HL-60 (cell line): ENCODE measurements at regions not wholly inside any gene's neighbourhood (a gene's known extent, or its start where the extent isn't known, plus 50 kb on each side); places are given as distances from the start of the nearest gene placed in this dataset.

Experiments
- DNase-seq, 2 experiments: peaks; one replicate each; pipeline ENCODE4 v3.0.0-alpha.2; 2010 to 2020; ENCODE audit warnings: low read depth in 1 of 2, low spot score in 1 of 2
- H3K27ac ChIP-seq: fragments of 250-450 bp; sonication (Bioruptor Pico); replicated peaks from 2 replicates; pipeline ENCODE4 v1.5.1; 2020; ENCODE audit warnings: mild to moderate bottlenecking, moderate library complexity
- H3K27me3 ChIP-seq: fragments of 250-450 bp; sonication (Bioruptor Pico); 2 replicates; pipeline ENCODE4 v1.5.1; 2021; ENCODE audit warnings: mild to moderate bottlenecking, moderate library complexity; ENCODE audit not compliant: insufficient read depth, poor library complexity, severe bottlenecking
- H3K4me3 ChIP-seq: replicated peaks from 2 replicates; pipeline ENCODE4 v1.5.1; 2011; ENCODE audit warnings: mild to moderate bottlenecking, control low read depth, low read length; ENCODE audit not compliant: insufficient read depth
- CTCF ChIP-seq: IDR thresholded peaks from one replicate; pipeline ENCODE4 v1.5.1; 2011; ENCODE audit warnings: low read length, control low read depth, inconsistent platforms; ENCODE audit not compliant: insufficient read depth
- GABPA ChIP-seq: IDR thresholded peaks from 2 replicates; pipeline ENCODE4 v1.6.1; 2012; ENCODE audit warnings: low read depth
- POLR2AphosphoS5 ChIP-seq: IDR thresholded peaks from 2 replicates; pipeline ENCODE4 v1.6.1; 2012; ENCODE audit warnings: low read depth
- SPI1 ChIP-seq: IDR thresholded peaks from 2 replicates; pipeline ENCODE4 v1.6.1; 2012; ENCODE audit warnings: low read depth, mild to moderate bottlenecking, borderline replicate concordance
- TF ChIP-seq, protein P1 (sequence below): IDR thresholded peaks from 2 replicates; pipeline ENCODE4 v1.6.1; 2012; ENCODE audit warnings: low read depth; ENCODE audit not compliant: insufficient replicate concordance

DNA sequence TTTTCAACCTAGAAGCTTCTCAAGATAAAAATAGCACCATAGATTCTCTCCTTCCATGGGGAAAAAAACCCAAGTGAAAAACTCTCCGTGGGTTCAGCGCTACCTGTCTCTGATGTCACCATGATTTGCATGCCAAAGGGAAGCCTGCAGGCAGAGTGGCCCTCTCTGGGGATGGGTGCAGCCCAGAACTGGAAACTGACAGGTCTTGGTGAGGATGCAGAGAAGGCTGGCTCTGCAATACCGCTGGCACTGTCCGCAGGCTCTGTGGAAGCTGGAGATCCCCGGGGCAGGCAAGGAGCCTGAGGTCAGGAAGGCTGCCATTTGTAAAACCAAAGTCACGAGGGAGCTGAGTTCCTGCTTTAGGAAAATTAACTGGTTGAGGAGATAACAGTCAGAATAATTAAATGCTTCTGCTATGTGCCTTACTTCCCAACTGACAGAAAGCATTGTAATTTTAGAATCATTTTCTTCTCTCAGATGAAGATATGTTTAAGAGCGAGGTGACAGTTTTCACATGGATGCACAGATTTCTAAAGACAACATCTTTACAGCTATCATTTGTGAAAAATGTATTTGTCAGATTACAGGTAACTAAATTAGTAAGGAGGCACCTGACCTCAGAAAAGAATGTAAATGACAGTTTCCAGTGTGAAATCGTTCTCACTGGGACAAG, 731.5 kb upstream of the FZD8 start:
- Histone ChIP-seq H3K4me3 (no peak overlapping the region), H3K27ac (no peak overlapping the region), H3K27me3 (no peaks in the 10 kb centered on the region)
- no peak for DNase-seq
- TF ChIP-seq POLR2AphosphoS5: no peak
- TF ChIP-seq, protein P1, sequence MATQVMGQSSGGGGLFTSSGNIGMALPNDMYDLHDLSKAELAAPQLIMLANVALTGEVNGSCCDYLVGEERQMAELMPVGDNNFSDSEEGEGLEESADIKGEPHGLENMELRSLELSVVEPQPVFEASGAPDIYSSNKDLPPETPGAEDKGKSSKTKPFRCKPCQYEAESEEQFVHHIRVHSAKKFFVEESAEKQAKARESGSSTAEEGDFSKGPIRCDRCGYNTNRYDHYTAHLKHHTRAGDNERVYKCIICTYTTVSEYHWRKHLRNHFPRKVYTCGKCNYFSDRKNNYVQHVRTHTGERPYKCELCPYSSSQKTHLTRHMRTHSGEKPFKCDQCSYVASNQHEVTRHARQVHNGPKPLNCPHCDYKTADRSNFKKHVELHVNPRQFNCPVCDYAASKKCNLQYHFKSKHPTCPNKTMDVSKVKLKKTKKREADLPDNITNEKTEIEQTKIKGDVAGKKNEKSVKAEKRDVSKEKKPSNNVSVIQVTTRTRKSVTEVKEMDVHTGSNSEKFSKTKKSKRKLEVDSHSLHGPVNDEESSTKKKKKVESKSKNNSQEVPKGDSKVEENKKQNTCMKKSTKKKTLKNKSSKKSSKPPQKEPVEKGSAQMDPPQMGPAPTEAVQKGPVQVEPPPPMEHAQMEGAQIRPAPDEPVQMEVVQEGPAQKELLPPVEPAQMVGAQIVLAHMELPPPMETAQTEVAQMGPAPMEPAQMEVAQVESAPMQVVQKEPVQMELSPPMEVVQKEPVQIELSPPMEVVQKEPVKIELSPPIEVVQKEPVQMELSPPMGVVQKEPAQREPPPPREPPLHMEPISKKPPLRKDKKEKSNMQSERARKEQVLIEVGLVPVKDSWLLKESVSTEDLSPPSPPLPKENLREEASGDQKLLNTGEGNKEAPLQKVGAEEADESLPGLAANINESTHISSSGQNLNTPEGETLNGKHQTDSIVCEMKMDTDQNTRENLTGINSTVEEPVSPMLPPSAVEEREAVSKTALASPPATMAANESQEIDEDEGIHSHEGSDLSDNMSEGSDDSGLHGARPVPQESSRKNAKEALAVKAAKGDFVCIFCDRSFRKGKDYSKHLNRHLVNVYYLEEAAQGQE: no peak
- no peak for TF ChIP-seq CTCF
- TF ChIP-seq SPI1: no peak
- TF ChIP-seq GABPA: no peak

DNA sequence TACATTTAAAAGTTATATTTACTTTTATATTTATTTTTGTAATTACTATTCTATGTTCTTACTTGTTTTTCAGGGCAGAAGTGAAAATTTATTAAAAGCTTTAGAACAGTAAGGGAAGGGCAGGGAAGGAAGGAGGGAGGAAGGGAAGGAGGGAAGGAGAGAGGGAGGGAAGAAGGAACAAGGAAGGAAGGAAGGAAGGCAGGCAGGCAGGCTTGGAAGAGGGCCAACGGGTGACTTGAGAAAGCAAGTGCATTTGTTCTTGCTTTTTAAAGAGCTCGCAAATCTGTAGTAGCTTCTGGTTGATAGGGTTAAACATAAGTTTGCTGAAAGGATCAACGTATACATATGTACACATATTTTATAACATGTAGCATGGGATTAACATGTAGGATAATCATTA, 725.3 kb upstream of the FZD8 start:
- H3K27ac ChIP-seq: no peak overlapping the region
- H3K4me3 ChIP-seq: no peak overlapping the region
- no peaks in the 10 kb centered on the region for H3K27me3 ChIP-seq
- TF ChIP-seq, protein P1: no peak
- TF ChIP-seq CTCF (no peak), GABPA (no peak), POLR2AphosphoS5 (no peak), SPI1 (no peak)
- no peak for DNase-seq

- TF ChIP-seq GABPA: no peak
- no peak for TF ChIP-seq SPI1
- TF ChIP-seq, protein P1: no peak
- no peak for TF ChIP-seq POLR2AphosphoS5
- no peak for TF ChIP-seq CTCF
- Histone ChIP-seq H3K4me3 (no peak overlapping the region), H3K27me3 (no peaks in the 10 kb centered on the region), H3K27ac (no peak overlapping the region)
- DNase-seq: no peak
Measured at GRCh38 chr10:36366843-36367242, 724.7 kb upstream of the FZD8 start.
